ENCODE measurements at regions not wholly inside any gene's neighbourhood (a gene's known extent, or its start where the extent isn't known, plus 50 kb on each side); places are given as distances from the start of the nearest gene placed in this dataset.

GRCh38 chr1:221510793-221511503, 230.9 kb downstream of the DUSP10 start:
- H3K4me2 ChIP-seq (ENCODE audit: low read depth, low read length): no peak overlapping the region
- DNase-seq (ENCODE audit: low spot score) (no peak), ATAC-seq (no peak), FAIRE-seq (no peak)
- H3K4me3 ChIP-seq (replicated peaks in 1 of 3; ENCODE audit: insufficient read depth in 1 of 3, low read depth in 2 of 3, low read length in 3 of 3): no peak overlapping the region
- 0% methylated on average over 3 of the region's 3 CpGs for WGBS (ENCODE audit: low lambda C conversion rate)
- in situ Hi-C loops (cut with HindIII; ENCODE audit: extremely low pct_ligation_motif_present, low pct_unique_long_range_greater_than_20kb) (no loop called here), intact Hi-C loops (cut with micrococcal nuclease; ENCODE audit: unreplicated experiment) (no loop called here)
- ChIA-PET CTCF (ENCODE audit: low intra/inter-chr PET ratio, low total read pairs) (no interaction called here), POLR2A (no interaction called here)
- no peaks in the 10 kb centered on the region for H3K36me3 ChIP-seq (replicated peaks in 1 of 2; ENCODE audit: control insufficient read depth in 1 of 2, insufficient read depth in 2 of 2, low read length in 2 of 2)
- H3K27me3 ChIP-seq (ENCODE audit: control insufficient read depth in 1 of 2, insufficient read depth in 2 of 2, low read length in 2 of 2): no peaks in the 10 kb centered on the region
- H4K20me1 ChIP-seq (ENCODE audit: insufficient read depth, low read length): no peaks in the 10 kb centered on the region
- no peak overlapping the region for H3K27ac ChIP-seq (ENCODE audit: extremely low read length, insufficient read depth, low read length)
- no peaks in the 10 kb centered on the region for H3K79me2 ChIP-seq (ENCODE audit: insufficient read depth, low read length)
- BruUV-seq (replicated peaks): no TSS peak
- H3K9ac ChIP-seq (ENCODE audit: insufficient read depth, low read depth, low read length): no peak overlapping the region
- no peaks in the 10 kb centered on the region for H3K4me1 ChIP-seq (ENCODE audit: insufficient read depth, low read length)
- H2AFZ ChIP-seq (ENCODE audit: low read length): no peak overlapping the region
- peaks cover 5% of the 10 kb centered on the region; the same call in 1 of the 2 replicates for H3K9me3 ChIP-seq (ENCODE audit: low read length)
- TF ChIP-seq GPBP1L1 (CRISPR knock-in tag; IDR thresholded peaks at IDR 0.05) (no peak), LRRFIP1 (CRISPR knock-in tag; conservative IDR thresholded peaks at IDR 0.05) (no peak), NFRKB (IDR thresholded peaks at IDR 0.05) (no peak), JARID2 (CRISPR knock-in tag; IDR thresholded peaks at IDR 0.05; ENCODE audit: insufficient replicate concordance) (no peak), ZBTB37 (CRISPR knock-in tag; IDR thresholded peaks at IDR 0.05) (no peak), MTF2 (CRISPR knock-in tag; IDR thresholded peaks at IDR 0.05; ENCODE audit: borderline replicate concordance) (no peak), SP4 (CRISPR knock-in tag; IDR thresholded peaks at IDR 0.05) (no peak), KMT2A (CRISPR knock-in tag; IDR thresholded peaks at IDR 0.05) (no peak), IRF9 (CRISPR knock-in tag; IDR thresholded peaks at IDR 0.05; ENCODE audit: borderline replicate concordance) (no peak), MAF1 (CRISPR knock-in tag; IDR thresholded peaks at IDR 0.05; ENCODE audit: borderline replicate concordance) (no peak), ZNF24 (IDR thresholded peaks at IDR 0.05) (no peak), HDAC2 (CRISPR knock-in tag; IDR thresholded peaks at IDR 0.05) (no peak), REST (IDR thresholded peaks at IDR 0.05; ENCODE audit: borderline replicate concordance in 1 of 2, low read depth in 1 of 2, low read length in 2 of 2) (no peak), RARA (CRISPR knock-in tag; IDR thresholded peaks at IDR 0.05) (no peak)

All from HepG2 (cell line).